ENCODE measurements at regions not wholly inside any gene's neighbourhood (a gene's known extent, or its start where the extent isn't known, plus 50 kb on each side); places are given as distances from the start of the nearest gene placed in this dataset.

GRCh38 chr1:170357750-170358149 lies 174.2 kb upstream of the GORAB start:
- Histone ChIP-seq H3K27ac (no peak overlapping the region), H3K4me1 (peaks cover 0 to 12% of the 10 kb centered on the region in 2 donors), H3K36me3 (no peaks in the 10 kb centered on the region), H3K4me3 (no peak overlapping the region), H3K9me3 (peaks cover 0 to 15% of the 10 kb centered on the region in 2 donors), H3K27me3 (no peaks in the 10 kb centered on the region)
- no peak for TF ChIP-seq CTCF (IDR thresholded peaks at IDR 0.05)
- no peak for DNase-seq (ENCODE audit: low spot score)

- no peak overlapping the region for H3K27ac ChIP-seq
- no peak for TF ChIP-seq CTCF (IDR thresholded peaks at IDR 0.05)
- DNase-seq (ENCODE audit: low spot score), result no peak
These were observed 171.4 kb upstream of the GORAB start for GRCh38 chr1:170360601-170361000.

GRCh38 chr1:170365331-170365730 lies 166.6 kb upstream of the GORAB start:
- no peaks in the 10 kb centered on the region for H3K27me3 ChIP-seq
- TF ChIP-seq CTCF (IDR thresholded peaks at IDR 0.05), result no peak
- no peak overlapping the region for H3K4me3 ChIP-seq
- H3K36me3 ChIP-seq, result no peaks in the 10 kb centered on the region
- no peak overlapping the region for H3K27ac ChIP-seq
- no peaks in the 10 kb centered on the region for H3K4me1 ChIP-seq
- DNase-seq (ENCODE audit: low spot score), result no peak
- peaks cover 0 to 15% of the 10 kb centered on the region in 2 donors for H3K9me3 ChIP-seq

More at GRCh38 chr1:170360601-170361000, 171.4 kb upstream of the GORAB start:
- Histone ChIP-seq H3K4me1 (no peaks in the 10 kb centered on the region), H3K36me3 (no peaks in the 10 kb centered on the region), H3K4me3 (no peak overlapping the region), H3K9me3 (peaks cover 0 to 23% of the 10 kb centered on the region in 2 donors), H3K27me3 (no peaks in the 10 kb centered on the region)

- DNase-seq (ENCODE audit: low spot score), result no peak
- H3K27me3 ChIP-seq, result no peaks in the 10 kb centered on the region
- H3K27ac ChIP-seq, result no peak overlapping the region
- H3K36me3 ChIP-seq, result no peaks in the 10 kb centered on the region
- H3K9me3 ChIP-seq, result peaks cover 0 to 15% of the 10 kb centered on the region in 2 donors
- TF ChIP-seq CTCF (IDR thresholded peaks at IDR 0.05), result no peak
- H3K4me3 ChIP-seq, result no peak overlapping the region
- H3K4me1 ChIP-seq, result no peaks in the 10 kb centered on the region
These were observed 165.0 kb upstream of the GORAB start for GRCh38 chr1:170366980-170367379.

GRCh38 chr1:170367615-170368014 lies 164.4 kb upstream of the GORAB start:
- no peak for DNase-seq (ENCODE audit: low spot score)
- Histone ChIP-seq H3K27ac (no peak overlapping the region), H3K27me3 (no peaks in the 10 kb centered on the region), H3K36me3 (no peaks in the 10 kb centered on the region), H3K4me3 (no peak overlapping the region), H3K4me1 (no peaks in the 10 kb centered on the region), H3K9me3 (peaks cover 0 to 11% of the 10 kb centered on the region in 2 donors)
- no peak for TF ChIP-seq CTCF (IDR thresholded peaks at IDR 0.05)

GRCh38 chr1:170369000-170369399 lies 163.0 kb upstream of the GORAB start:
- no peaks in the 10 kb centered on the region for H3K36me3 ChIP-seq
- no peak for DNase-seq (ENCODE audit: low spot score)
- no peak for TF ChIP-seq CTCF (IDR thresholded peaks at IDR 0.05)
- H3K27me3 ChIP-seq, result no peaks in the 10 kb centered on the region
- peaks cover 0 to 10% of the 10 kb centered on the region in 2 donors for H3K9me3 ChIP-seq
- H3K4me1 ChIP-seq, result no peaks in the 10 kb centered on the region
- no peak overlapping the region for H3K4me3 ChIP-seq
- H3K27ac ChIP-seq, result no peak overlapping the region
